GM18870 (cell line): ENCODE measurements at regions not wholly inside any gene's neighbourhood (a gene's known extent, or its start where the extent isn't known, plus 50 kb on each side); places are given as distances from the start of the nearest gene placed in this dataset.

Experiments
- ATAC-seq: cut with Tn5 transposase; IDR thresholded peaks from one replicate; pipeline ENCODE4 v1.9.1; 2021; ENCODE audit warnings: moderate library complexity; ENCODE audit not compliant: unreplicated experiment

DNA sequence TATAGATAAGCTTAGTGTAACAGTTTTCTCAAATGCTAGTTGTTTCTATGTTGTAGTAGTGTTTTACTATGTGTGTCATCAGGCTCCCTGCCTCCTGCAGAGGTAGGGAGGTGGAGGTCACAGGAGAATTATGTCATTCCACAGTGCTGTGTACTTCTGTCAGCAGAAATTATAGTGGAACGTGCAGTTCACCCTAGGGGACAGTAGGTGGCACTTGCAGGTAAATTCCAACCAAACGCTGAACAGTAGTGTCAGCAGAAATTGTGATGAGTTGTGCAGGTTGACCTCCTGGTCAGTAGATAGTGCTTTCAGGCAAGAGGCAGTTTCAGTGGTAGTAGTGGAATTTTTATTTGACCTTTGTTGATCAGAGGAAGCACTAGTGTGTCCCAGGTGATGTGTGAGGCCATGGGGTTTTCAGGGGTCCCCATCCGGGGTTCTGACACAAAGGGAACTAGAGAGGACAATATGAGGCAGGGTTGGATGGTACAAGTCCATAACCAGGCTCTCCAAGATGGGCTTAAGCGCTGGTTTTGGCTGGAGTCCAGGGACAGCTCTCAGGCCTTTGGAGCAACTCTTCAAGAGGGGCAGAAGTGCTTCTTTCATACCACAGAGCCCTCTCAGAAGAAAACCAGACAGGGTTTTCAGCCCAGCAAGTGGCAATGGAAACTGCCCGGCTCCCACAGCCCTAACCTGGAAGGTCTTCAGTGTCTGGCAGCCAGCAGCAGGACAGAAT lies 402.9 kb downstream of the CYLC2 start:
- ATAC-seq = peak; percentile 98

DNA sequence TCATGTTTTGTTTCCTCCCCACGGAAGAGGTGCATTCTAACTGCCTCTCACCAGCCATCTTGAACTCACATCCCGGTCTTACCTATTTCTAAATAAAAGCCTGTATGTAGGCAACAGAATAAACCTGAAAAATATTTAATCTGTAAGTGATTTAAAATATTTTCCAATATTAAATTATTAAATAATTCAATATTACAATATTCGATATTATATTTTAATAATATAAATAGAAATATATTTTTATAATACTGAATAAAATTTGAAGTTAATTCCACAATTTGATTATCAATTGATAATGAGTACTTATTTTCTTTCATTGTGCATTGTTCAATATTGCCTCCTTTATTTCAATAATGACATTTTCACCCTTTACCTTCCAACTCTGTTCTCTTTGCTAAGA lies 404.4 kb downstream of the CYLC2 start:
- no peak for ATAC-seq

DNA sequence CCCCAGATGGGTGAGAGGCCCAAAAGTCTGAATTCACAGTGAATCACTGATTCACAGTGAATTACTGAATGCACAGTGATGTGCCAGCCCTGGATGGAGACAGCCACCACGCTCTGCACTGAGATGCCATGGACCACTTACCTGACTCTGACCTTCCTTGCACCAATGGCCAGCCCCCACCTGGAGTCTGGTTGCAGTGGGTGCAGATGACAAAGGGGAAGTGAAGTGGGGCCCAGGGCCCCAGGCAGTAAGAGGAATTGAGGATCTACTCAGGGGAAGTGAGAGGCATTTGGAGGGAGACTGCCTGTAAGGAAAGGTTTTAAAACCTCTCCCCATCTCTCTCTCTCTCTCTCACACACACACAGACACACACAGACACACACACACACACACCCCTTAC lies 412.1 kb downstream of the CYLC2 start:
- no peak for ATAC-seq

DNA sequence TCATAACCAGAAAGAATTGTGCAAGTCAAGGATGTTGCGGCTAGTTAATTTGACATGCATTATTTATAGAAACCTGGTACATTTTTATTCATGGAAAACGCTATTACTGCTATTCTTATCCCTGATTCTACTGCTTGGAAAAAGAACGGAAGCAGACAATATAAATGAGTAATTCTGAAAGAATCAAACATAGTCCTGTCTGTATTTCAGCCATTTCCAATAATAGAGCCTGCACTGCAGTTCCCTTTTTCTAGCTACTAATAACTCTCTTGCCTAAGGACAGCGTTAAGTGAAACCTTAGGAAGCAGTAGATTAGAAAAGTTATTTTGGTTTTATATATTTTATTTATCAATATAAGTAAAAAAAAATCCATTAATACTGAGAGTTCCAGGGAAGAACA lies 414.9 kb downstream of the CYLC2 start:
- no peak for ATAC-seq

DNA sequence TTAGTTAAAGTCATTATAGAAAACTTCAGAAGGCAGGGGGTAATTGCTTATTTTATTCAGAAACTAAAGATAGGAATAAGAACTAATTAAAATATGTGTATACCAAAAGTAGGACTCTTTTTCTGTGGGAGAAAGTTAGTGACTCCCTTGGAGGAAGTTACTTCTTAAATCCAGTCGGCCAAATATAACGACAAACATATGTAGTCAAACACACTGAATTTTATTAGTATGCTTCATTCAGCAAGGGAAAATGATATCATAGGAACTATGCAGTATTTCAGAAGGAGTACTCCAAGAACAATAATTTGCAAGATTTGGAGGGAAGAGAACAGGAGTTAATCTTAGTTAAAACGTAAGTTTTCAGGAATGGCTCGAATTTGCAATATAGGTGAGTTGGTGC lies 432.6 kb downstream of the CYLC2 start:
- ATAC-seq = no peak

DNA sequence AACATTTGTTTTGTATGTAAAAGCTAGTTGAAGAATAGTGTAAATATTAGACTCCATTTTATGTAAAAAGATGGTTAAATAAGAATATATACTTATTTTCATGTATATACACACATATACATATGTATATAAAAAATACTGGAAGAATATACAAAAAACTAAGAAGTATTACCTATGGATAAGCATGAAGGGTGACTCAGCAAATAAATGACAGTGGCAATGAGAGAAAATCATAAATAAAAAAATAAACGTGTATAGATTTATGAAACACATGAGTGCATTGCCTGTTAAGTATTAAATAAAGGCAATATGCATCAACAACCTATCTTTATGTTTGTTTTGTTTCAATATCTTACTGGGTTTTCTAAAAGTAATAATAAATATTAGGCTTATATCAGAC lies 435.3 kb downstream of the CYLC2 start:
- ATAC-seq = no peak

DNA sequence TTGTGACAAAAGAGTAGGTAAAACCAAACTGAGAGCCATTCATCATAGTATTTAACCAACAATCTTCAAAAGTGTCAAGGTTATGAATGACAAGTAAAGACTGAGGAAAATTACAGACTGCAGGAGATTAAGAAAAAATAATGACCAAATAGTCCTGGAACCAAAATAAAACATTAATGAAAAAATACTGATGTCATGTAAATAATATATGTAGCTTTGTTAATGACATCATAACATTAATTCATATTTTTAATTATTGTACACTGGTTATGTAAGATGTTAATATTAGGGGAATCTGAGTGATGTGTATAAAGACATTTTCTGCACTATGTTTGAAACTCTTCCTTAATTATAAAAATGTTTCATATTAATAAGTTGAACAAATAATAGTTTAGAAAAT lies 436.7 kb downstream of the CYLC2 start:
- ATAC-seq = no peak

DNA sequence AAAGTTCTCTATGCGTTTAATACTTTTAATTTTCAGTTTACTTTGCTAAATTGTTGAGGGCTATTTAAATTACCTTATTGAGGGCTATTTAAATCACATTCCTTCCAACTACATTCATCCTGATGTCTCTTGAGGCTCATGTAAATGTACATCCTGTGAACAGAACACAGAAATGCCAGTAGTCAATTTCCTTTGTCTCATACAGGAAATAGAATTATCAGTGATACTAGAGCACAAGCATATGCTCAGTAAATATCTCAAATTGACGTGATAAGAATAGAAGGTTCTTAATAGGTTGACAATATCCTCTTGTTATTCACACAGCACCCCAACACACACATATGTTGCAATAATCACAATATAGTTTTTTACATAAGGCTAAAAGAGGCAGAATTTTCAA lies 449.0 kb downstream of the CYLC2 start:
- no peak for ATAC-seq

DNA sequence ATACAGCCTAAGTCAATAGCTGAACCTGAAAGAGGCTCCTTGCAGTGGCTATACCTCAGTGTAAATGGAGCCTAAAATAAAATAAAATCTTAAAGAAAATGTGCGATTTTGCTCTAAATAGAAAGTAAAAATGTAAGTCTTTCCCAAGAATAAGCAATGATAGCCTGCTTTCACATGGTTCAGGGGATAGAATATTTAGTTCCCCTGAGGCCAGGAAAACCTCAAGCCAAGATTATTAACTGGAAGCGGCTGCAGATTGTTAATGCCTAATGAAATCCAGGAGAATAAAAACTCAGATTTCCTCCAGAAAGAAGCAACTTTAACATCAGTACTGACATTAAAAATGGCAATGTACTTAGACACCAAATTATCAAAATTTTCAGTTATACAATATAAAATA lies 463.7 kb downstream of the CYLC2 start:
- no peak for ATAC-seq

DNA sequence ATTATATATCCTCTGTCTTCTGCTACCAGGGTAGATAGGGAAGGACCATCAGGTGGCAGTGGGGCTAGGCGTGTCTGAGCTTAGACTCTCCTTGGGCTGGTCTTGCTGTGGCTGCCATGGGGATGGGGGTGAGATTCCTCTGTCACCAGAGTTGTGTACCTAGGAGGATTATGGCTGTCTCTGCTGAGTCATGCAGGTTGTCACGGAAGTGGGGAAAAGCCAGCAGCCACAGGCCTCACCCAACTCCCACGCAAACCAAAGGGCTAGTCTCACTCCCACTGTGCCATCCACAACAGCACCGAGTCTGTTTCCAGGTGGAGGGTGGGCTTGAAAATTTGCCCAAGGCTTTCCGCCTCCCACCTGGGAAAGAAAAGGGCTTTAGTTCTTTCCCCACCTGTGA lies 476.1 kb downstream of the CYLC2 start:
- no peak for ATAC-seq

DNA sequence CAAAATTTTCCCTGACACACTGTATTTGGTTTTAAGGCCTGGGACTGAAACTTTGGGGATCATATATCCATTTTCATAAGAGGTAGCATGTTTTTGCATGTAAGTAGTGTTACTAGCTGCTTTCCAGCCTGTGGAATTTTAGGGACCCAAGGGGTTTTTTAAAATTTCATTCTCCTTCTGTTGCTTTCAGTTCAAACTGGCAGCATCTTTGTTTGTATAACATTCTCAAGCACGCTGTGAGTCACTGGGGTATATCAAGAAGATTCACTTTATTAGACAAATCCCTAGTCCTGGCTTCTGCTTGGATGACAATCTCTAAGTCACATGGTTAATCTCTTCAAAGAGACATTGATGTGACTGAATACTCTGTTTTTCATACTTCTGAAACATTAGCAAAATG lies 479.0 kb downstream of the CYLC2 start:
- no peak for ATAC-seq

DNA sequence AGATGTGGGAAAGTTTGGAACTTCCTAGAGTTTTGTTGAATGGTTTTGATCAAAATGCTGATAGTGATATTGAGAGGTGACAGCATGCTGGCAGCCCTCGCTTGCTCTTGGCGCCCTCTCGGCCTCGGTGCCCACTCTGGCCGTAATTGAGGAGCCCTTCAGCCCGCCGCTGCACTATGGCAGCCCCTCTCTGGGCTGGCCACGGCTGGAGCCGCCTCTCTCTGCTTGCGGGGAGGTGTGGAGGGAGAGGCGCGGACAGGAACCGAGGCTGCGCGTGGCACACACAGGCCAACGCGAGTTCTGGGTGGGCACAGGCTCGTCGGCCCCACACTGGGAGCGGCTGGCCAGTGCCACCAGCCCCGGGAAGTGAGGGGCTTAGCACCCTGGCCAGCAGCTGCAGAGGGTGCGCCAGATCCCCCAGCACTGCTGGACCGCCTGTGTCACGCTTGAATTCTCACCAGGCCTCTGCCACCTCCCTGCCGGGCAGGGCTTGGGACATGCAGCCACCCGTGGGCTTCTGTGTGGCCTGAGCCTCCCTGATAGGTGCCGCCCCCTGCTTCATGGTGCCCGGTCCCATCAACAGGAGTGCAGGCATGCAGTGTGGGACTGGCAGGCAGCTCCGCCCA lies 488.5 kb downstream of the CYLC2 start:
- ATAC-seq = no peak

DNA sequence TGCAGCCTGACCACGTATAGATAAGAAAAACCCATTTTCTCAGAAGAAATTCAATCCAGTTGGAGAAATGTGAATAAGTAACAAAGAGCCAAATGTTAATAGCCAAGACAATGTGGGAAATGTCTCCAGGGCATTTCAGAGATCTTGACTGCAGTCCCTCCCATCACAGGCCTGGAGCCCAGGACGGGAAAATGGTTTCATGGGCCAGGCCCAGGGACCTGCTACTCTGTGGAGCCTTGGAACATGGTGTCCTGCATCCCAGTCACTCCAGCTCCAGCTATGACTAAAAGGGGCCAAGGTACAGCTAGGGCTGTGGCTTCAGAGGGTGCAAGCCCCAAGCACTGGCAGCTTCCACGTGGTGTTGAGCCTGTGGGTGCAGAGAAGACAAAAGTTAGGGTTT lies 490.0 kb downstream of the CYLC2 start:
- ATAC-seq = no peak

DNA sequence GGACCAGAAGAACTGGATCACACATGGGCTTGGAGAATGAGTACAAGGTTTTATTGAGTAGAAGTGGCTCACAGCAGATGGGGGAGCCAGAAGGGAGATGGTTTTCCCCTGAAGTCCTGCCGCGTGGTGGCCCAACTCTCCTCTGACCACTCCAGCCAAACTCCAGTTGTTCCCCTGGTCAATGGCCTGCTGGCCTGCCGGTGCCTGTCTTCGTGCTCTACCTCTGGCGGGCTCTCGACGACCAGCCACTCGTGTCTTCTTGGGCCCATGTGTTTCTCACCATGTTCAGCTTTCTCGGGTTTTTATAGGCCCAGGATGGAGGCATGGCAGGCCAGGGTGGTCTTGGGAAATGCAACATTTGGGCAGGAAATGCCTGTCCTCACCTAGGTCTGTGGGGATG lies 519.6 kb downstream of the CYLC2 start:
- no peak for ATAC-seq

DNA sequence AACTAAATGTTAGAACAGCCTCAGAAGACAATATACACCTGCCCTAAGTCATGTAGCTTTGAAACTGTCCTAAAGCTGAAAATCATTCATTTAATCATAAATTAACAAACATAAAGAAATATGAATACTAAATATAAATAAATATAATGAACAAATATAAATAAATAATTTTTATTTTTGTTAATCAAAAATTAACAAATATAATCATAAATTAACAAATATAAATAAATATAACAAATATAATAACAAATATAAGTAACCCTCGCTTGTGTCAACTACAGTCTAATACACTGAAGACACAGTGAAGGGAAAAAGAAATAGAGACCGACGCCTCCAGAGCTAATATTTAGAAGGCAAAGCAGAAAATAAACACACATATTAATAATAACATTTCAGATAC lies 527.3 kb downstream of the CYLC2 start:
- ATAC-seq = no peak

DNA sequence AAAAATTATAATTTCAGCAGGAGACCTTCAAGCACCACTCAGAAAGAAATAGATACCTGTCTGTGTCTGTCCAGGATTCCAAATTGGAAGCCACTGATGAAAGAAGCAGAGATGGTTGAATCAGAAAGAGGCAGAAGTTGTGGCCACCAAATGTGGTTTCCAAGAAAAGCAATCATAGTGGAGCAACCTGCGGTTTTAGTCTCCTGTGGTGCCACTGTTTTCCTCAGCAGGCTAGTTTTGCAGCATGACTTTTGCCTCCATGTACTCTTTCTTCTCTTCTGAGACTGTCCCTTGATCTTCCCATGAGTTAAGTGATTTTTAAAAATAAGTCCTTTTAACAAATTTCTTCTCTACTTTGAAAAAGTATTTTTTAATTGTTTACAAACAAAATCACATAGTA lies 535.8 kb downstream of the CYLC2 start:
- no peak for ATAC-seq

DNA sequence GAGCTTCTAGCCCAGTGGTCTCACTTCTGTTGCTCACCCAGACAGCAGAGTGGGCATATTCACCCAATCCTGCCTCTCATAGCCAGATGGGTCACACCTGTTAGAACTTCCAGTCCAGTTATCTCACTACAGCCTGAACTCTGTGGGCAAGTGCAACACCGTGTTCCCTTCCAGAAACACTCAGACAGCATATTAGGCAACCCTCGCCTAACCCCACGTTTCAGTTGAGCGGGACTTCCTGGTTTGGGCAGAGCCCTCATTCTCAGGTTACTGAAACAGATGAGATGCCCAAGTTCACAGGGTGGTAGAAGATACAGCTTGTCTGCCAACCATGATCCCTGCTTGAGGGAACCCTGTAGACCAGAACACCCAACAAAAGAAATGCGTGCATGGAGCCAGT lies 538.2 kb downstream of the CYLC2 start:
- no peak for ATAC-seq

DNA sequence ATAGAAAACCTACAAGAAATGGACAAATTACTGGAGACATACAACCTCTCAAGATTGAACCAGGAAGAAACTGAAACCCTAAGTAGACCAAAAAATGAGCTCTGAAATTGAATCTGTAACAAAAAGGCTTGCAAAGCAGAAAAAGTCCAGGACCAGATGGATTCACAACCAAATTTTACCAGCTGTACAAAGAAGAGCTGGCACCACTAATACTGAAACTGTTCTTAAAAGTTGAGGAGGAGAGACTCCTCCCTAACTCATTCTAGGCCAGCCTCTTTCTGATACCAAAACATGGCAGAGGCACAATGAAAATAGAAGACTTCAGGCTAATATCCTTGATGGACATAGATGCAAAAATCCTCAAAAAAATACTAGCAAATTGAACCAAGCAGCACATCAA lies 542.3 kb downstream of the CYLC2 start:
- ATAC-seq = no peak

DNA sequence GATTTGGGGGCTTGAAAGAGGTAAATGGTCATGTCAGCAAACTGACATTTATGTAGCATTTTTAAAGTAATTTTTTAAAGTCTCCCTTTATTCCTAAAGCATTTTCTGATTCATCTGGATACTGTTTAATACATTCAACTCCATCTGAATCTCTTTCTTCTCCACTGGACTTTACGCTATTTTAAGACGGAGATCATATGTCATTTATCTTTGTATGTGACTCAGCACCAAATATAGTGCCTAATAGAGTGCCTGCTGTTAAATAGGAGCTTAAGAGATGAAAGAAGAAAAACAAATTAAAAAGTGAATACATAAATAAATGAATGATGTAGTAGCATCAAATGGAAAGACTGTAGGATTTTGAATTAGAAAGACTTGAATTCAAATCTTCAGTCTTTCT lies 548.8 kb upstream of the SMC2 start:
- no peak for ATAC-seq

DNA sequence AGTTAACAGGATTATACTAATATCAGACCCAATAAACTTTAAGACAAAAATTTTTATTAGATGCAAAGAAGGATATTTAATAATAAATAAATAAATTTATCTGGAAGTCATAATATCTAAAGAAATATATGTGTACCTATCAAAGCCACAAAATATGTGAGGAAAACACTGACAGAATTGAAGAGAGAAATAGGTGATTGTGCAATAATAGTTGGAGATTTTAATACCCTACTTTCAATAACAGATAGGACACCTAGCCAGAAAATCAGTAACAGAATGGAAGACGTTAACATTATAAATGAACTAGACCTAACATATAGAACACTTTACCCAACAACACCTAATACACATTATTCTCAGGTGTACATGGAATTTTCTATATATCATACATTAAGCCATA lies 541.4 kb upstream of the SMC2 start:
- no peak for ATAC-seq

DNA sequence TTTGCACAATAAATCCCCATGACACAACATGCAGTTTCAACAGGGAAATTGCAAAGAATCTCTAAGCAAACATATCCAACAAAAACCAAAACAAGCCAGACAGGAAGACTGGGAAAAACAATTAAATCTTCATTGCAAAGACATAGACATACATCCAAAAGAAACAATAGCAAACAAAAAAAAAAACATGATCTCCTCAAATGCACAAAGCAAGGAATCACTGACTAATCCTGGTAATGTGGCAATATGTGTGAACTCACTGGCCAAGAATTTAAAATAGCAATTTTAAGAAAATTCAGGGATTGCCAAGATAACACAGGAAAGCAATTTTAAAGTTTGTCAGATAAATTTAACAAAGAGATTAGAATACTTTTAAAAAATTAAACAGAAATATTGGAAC lies 520.1 kb upstream of the SMC2 start:
- ATAC-seq = no peak

DNA sequence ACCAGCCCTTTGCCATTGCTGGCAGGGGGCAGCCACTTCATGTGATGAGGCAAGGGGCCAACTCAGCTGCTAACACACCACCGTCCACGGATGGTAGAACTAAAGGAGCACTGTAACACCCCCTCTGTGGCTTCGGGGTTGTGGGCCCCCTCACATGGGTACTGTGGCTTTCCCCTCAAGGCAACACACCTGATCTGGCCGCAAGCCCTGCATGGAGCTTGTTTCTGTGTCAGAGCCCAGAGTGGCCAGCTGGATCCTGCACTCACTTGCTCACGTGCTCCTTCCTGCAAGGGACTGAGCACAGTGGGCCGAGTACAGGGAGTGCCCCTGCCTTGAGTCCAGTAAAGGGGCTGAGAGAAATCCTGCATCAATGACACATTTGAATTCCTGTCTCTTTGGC lies 507.4 kb upstream of the SMC2 start:
- ATAC-seq = no peak

DNA sequence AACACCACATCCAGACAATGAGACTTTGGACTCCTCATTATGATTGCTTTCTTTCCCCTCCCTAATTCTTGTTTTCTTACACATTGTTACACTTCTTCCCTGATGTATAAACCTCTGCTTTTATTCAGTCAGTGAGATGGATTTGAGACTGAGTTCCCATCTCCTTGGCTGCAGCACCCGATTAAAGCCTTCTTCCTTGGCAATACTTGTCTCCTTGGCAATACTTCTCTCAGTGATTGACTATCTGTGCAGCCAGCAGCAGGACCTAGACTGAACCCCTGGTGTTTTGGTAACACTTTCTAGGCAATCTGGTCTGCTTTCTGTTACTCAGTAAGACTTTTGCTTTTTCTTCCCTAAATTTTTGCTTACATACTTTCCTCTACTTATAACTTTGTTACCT lies 492.8 kb upstream of the SMC2 start:
- ATAC-seq = no peak
